ENCODE measurements at regions not wholly inside any gene's neighbourhood (a gene's known extent, or its start where the extent isn't known, plus 50 kb on each side); places are given as distances from the start of the nearest gene placed in this dataset.

- no peaks in the 10 kb centered on the region for H3K27me3 Mint-ChIP-seq
- Histone ChIP-seq H3K36me3 (replicated peaks in 1 of 2; ENCODE audit: control extremely low read depth in 1 of 2, control insufficient read depth in 1 of 2, extremely low read depth in 1 of 2, insufficient read depth in 2 of 2, low read length in 1 of 2) (no peaks in the 10 kb centered on the region), H3K27ac (ENCODE audit: low read length in 2 of 2) (no peak overlapping the region), H3K9me3 (ENCODE audit: control extremely low read depth in 1 of 3, control insufficient read depth in 2 of 3, insufficient read depth in 1 of 3, low read length in 2 of 3) (no peaks in the 10 kb centered on the region), H2AFZ (ENCODE audit: insufficient read depth, low read depth, low read length, poor library complexity, severe bottlenecking) (no peak overlapping the region), H3K27me3 (replicated peaks in 1 of 4; ENCODE audit: control extremely low read depth in 1 of 4, control insufficient read depth in 3 of 4, insufficient read depth in 4 of 4, low read length in 3 of 4) (no peaks in the 10 kb centered on the region), H3K79me2 (ENCODE audit: control insufficient read depth, insufficient read depth, low read length) (no peaks in the 10 kb centered on the region), H3K9ac (ENCODE audit: low read length) (no peak overlapping the region), H3K4me1 (ENCODE audit: control insufficient read depth in 2 of 2, insufficient read depth in 2 of 2, low read length in 2 of 2) (no peaks in the 10 kb centered on the region), H3K4me2 (replicated peaks; ENCODE audit: low read depth, low read length, poor library complexity, severe bottlenecking) (no peak overlapping the region), H4K20me1 (ENCODE audit: control insufficient read depth, insufficient read depth, low read length, poor library complexity, severe bottlenecking) (no peaks in the 10 kb centered on the region), H3K4me3 (ENCODE audit: control extremely low read depth in 1 of 5, extremely low read depth in 1 of 5, insufficient read depth in 1 of 5, low read depth in 2 of 5, low read length in 4 of 5) (no peak overlapping the region)
- CTCF ChIA-PET = no interaction called here
- H3K27ac Mint-ChIP-seq = no peak overlapping the region
- DNase-seq (no peak), ATAC-seq (ENCODE audit: low read depth) (no peak)
- no peaks in the 10 kb centered on the region for H3K4me1 Mint-ChIP-seq
- TF ChIP-seq, protein P1, sequence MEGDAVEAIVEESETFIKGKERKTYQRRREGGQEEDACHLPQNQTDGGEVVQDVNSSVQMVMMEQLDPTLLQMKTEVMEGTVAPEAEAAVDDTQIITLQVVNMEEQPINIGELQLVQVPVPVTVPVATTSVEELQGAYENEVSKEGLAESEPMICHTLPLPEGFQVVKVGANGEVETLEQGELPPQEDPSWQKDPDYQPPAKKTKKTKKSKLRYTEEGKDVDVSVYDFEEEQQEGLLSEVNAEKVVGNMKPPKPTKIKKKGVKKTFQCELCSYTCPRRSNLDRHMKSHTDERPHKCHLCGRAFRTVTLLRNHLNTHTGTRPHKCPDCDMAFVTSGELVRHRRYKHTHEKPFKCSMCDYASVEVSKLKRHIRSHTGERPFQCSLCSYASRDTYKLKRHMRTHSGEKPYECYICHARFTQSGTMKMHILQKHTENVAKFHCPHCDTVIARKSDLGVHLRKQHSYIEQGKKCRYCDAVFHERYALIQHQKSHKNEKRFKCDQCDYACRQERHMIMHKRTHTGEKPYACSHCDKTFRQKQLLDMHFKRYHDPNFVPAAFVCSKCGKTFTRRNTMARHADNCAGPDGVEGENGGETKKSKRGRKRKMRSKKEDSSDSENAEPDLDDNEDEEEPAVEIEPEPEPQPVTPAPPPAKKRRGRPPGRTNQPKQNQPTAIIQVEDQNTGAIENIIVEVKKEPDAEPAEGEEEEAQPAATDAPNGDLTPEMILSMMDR (IDR thresholded peaks at IDR 0.05) = no peak
- no peak for TF ChIP-seq EZH2 (IDR thresholded peaks at IDR 0.05; ENCODE audit: borderline replicate concordance, insufficient read depth, low read depth, low read length, poor library complexity, severe bottlenecking)
- POLR2A ChIA-PET = no interaction called here
- intact Hi-C loops (cut with micrococcal nuclease) = no loop called here
- H3K9me3 Mint-ChIP-seq (ENCODE audit: insufficient read depth) = peaks cover 4% of the 10 kb centered on the region
- no peak overlapping the region for H3K4me3 Mint-ChIP-seq
- no CpG with 5 or more reads among the region's 3 CpGs for WGBS (ENCODE audit: insufficient coverage)
These were observed 452.7 kb upstream of the PDE3A start for GRCh38 chr12:19915392-19916195.

DNA sequence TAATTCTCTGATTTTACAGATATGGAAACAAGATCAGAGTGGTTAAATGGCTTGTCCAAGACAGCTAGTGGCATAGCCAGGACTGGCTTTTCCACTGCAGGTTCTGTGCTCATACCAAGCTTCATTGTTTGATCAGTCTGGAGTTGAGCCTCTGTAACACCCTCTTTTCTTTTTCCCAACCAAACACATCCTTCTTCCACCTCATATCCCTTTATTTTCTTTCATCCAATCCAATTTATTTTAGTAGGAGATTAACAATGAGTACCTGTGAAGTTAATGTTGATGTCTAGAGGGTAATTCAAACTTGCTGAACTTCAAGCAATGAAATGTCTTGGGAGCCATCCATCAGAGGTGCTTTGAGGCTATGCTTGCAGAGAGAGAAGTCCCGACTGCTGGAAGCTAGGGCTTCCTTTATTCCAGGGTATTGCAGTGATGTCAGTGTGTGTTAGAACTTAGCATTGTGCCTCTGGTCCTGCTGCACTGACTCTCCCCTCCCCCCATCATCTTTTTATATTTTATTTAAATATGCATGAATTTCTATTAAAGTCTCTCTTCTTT, 452.1 kb upstream of the PDE3A start:
- Mint-ChIP-seq H3K4me1 (no peaks in the 10 kb centered on the region), H3K27ac (no peak overlapping the region), H3K4me3 (no peak overlapping the region), H3K9me3 (ENCODE audit: insufficient read depth) (peaks cover 4% of the 10 kb centered on the region), H3K27me3 (no peaks in the 10 kb centered on the region)
- TF ChIP-seq EZH2 (IDR thresholded peaks at IDR 0.05; ENCODE audit: borderline replicate concordance, insufficient read depth, low read depth, low read length, poor library complexity, severe bottlenecking) = no peak
- TF ChIP-seq, protein P1 (IDR thresholded peaks at IDR 0.05) = no peak
- ATAC-seq (ENCODE audit: low read depth) = no peak
- no peaks in the 10 kb centered on the region for H3K9me3 ChIP-seq (ENCODE audit: control extremely low read depth in 1 of 3, control insufficient read depth in 2 of 3, insufficient read depth in 1 of 3, low read length in 2 of 3)
- H2AFZ ChIP-seq (ENCODE audit: insufficient read depth, low read depth, low read length, poor library complexity, severe bottlenecking) = no peak overlapping the region
- H3K36me3 ChIP-seq (replicated peaks in 1 of 2; ENCODE audit: control extremely low read depth in 1 of 2, control insufficient read depth in 1 of 2, extremely low read depth in 1 of 2, insufficient read depth in 2 of 2, low read length in 1 of 2) = no peaks in the 10 kb centered on the region
- no peak overlapping the region for H3K9ac ChIP-seq (ENCODE audit: low read length)
- WGBS (ENCODE audit: insufficient coverage) = no CpG with 5 or more reads among the region's 1 CpG
- H3K4me2 ChIP-seq (replicated peaks; ENCODE audit: low read depth, low read length, poor library complexity, severe bottlenecking) = no peak overlapping the region
- no peaks in the 10 kb centered on the region for H4K20me1 ChIP-seq (ENCODE audit: control insufficient read depth, insufficient read depth, low read length, poor library complexity, severe bottlenecking)
- no peaks in the 10 kb centered on the region for H3K79me2 ChIP-seq (ENCODE audit: control insufficient read depth, insufficient read depth, low read length)
- intact Hi-C loops (cut with micrococcal nuclease) = no loop called here
- H3K27me3 ChIP-seq (replicated peaks in 1 of 4; ENCODE audit: control extremely low read depth in 1 of 4, control insufficient read depth in 3 of 4, insufficient read depth in 4 of 4, low read length in 3 of 4) = no peaks in the 10 kb centered on the region
- ChIA-PET POLR2A (no interaction called here), CTCF (no interaction called here)
- H3K4me1 ChIP-seq (ENCODE audit: control insufficient read depth in 2 of 2, insufficient read depth in 2 of 2, low read length in 2 of 2) = no peaks in the 10 kb centered on the region
- H3K4me3 ChIP-seq (ENCODE audit: control extremely low read depth in 1 of 5, extremely low read depth in 1 of 5, insufficient read depth in 1 of 5, low read depth in 2 of 5, low read length in 4 of 5) = no peak overlapping the region
- no peak overlapping the region for H3K27ac ChIP-seq (ENCODE audit: low read length in 2 of 2)
- no peak for DNase-seq

Data from B cell (primary cell).